Fibroblast of skin of right quadriceps (primary cell): ENCODE measurements at regions not wholly inside any gene's neighbourhood (a gene's known extent, or its start where the extent isn't known, plus 50 kb on each side); places are given as distances from the start of the nearest gene placed in this dataset.
"Not testable (repeated sequence)": the region's sequence is repeated elsewhere in the genome, so short reads cannot be mapped to it uniquely, and the experiment has no call there.

Source experiments
- DNase-seq: peaks from one replicate; pipeline ENCODE4 v3.0.0-alpha.2; 2013

- no peak for DNase-seq
Observed at GRCh38 chr13:44812818-44813217, 176.5 kb downstream of the NUFIP1 start.

GRCh38 chr13:44810061-44810840, 179.0 kb downstream of the NUFIP1 start:
- no peak for DNase-seq

GRCh38 chr13:44809190-44809589, 180.1 kb downstream of the NUFIP1 start:
- no peak for DNase-seq

GRCh38 chr13:44808185-44808584, 181.1 kb downstream of the NUFIP1 start:
- no peak for DNase-seq

DNA sequence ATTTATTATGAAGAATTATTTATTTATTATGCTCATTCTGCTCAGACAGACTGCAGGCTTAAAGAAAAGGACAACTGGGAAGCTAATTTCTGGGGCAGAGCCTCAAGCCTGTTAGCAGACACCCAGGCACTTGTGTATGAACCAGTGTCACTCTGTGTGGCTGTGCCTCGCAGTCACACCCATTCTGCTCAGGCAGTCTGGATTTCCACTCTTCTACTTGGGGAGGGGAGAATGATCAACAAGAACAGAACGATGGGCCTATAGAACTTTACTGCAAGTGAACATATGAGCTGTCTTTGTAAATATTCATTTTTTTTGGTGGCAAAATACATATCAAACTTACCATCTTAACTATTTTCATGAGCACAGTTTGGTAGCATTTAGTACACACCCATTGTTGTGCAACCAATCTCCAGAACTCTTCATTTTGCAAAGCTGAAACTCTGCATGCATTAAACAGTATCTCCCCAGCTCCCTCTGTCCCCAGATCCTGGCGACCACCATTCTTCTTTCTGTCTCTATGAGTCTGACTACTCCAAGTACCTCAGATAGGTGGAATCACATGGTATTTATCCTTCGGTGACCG, 181.7 kb downstream of the NUFIP1 start:
- no peak for DNase-seq

DNA sequence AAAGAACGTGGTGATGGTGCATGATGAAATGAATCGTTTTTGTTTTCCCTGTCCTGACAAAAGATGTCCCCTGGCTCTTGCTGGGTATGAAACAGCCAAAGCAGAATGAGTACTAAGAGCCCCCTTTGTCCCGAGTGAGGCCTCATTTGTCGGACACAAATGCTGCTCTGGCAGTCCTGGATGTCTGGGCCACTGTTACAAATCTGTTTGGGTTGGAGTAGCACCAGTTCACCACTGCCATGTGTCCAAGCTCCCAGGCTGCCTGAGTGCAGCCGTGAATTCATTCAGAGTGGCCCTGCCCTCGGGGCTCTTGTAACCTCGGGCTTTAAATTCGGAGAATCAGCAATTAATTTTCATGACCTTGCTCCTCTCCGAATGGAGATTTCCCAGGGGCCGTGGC, 182.4 kb downstream of the NUFIP1 start:
- no peak for DNase-seq

DNA sequence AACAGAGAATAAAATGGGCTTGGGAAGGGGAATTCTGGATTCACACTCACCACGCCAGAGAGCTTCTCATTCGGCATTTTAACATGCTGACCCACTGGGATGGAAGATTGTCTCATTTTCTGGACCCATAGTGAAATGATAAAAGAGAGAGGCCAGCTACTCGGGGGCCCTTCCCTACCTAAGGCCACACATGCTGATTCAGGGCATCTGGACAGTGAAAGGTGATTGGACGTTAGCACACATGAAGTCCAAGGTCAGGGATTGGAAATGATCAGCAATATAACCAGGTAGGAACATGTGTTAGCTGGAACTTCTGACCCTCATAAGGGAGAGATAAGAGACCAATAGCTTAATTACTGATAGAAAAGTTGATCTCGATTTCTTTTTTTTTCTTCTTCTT, 183.7 kb downstream of the NUFIP1 start:
- no peak for DNase-seq

- DNase-seq, result no peak
Observed at GRCh38 chr13:44803390-44803789, 185.9 kb downstream of the NUFIP1 start.

DNA sequence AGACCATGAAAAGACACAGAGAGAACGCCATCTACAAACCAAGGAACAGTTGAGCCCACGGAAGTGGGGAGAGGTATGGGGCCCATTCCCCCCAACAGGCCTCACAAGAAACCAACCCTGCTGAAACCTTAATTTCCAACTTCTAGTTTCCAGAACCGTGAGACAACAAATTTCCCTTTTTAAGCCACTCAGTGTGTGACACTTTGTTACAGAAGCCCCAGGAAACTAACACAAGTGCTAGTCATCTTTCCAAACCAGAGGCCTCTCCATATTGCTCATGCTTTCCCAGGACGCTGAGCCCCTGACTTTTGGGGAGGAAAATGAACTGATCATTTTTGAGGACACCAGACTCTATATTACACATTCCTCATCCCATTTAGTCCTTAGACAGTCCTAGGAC, 186.8 kb downstream of the NUFIP1 start:
- no peak for DNase-seq

DNA sequence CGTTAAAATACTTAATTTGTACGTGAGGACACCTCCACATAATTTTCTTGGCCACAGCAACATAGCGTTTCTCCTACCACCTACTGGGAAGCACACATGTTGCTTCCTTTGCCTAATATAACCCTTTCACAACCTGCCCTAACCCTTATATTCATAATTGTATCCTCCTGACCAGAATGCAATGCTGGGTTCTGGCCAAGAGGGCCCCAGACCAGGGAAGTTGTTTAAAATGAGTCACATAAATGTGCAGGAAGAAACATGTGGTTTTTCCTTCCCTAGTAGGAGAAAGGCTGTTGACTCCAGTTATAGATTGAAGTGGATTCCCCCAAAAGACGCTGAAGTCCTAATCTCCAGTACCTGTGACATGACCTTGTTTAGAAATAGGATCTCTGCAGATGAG, 187.3 kb downstream of the NUFIP1 start:
- DNase-seq, result peak; percentile 87

GRCh38 chr13:44800626-44801025, 188.6 kb downstream of the NUFIP1 start:
- DNase-seq, result no peak

- DNase-seq, result no peak
Observed at GRCh38 chr13:44797685-44798084, 191.6 kb downstream of the NUFIP1 start.

DNA sequence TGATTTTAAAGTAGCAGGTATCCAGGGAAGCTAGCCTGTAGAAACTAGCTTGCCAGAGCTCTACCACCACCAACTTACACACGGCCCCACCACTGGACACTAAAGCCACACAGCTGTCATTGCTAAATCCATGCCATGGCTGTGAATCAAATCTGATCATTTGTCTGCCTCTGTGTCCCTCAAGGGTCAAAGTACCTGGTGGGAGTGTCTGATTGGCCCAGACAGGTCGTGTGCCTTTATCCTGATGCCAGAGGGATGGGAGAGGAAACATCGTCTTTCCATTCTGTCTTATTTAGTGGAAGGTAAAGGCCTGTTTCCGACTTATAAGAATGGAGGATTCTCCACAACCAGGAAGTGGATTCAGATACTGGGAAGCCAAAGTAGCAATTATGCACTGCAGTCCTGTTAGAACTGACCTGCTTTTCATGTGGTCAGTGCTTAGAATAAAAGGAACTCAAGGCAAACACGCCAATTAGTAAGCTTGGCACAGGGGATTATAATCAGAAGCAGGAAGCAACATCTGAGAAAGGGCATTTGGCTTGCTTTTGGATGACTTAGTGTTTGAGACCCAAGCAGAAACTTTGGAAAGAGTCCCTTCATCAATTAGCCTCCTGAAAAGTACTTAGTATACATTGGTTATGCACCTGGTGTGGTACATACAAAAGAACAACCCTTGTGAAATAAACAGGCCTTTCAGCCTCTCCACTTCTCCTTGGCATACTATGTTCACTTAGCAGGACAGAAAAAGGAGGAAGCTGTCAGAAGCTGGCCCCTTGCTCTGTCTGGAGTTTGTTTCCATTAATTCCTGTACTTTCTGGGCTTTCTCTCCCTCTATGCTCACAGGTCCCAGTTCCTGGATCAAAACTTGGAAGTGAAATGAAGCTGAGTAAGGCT, 192.4 kb downstream of the NUFIP1 start:
- no peak for DNase-seq

- DNase-seq, result not testable (repeated sequence)
Observed at GRCh38 chr13:44796039-44796438, 193.2 kb downstream of the NUFIP1 start.

GRCh38 chr13:44795176-44795575, 194.1 kb downstream of the NUFIP1 start:
- DNase-seq, result no peak

DNA sequence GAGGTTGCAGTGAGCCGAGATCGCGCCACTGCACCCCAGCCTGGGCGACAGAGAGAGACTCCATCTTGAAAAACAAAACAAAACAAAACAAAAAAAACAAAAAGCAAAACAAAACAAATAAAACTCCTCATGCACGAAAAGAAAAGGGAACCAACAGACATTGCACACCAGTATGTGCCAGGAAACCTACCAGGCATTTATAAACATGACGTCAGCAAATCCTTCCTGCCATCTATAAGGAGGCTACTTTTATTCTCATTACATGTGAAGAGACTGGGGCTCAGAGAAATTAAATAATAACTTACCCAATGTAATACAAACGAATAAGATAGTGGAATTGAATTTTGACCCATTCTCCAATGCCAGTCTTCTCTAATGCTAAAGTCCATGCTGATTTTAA, 197.2 kb downstream of the NUFIP1 start:
- DNase-seq, result no peak

DNA sequence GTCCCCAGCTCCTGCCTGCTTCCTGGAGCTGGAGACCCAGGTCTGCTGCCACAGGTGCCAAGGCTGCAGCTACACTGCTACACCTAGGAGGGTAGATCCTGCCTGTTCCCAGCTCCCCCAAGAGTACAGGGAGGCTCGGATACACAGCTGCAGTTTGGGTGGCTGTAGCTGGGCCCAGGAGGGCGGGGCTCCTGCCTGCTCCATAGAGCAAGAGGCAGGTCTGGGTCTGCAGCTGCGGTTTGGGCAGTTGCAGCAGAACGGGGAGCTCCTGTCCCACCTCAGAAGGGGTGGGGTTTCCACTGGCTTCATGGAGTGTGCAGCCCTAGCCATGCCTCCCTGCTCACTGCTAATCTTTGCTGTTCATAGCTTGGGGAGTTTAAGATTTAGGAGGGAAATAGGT, 199.0 kb downstream of the NUFIP1 start:
- no peak for DNase-seq

DNA sequence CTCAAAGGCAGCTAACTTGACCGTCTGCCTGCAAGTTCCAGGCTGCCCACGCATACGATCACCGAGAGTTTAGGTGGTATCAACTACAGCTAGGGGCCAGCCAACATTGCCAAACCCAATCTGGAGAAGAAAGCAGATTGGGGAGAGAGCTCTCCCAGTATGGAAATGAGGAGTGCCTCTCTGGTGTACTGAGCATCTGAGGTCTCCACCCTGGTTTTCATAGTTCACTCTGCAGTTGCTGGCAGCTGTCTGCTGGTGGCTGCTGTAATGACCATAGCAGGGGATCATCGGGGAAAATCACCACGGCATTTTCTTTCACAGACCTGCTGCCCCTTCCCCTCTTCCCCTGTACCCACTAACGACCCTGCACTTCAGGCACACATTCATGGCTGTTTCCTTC, 201.7 kb downstream of the NUFIP1 start:
- no peak for DNase-seq

- DNase-seq, result no peak
Observed at GRCh38 chr13:44786756-44787155, 202.5 kb downstream of the NUFIP1 start.

DNA sequence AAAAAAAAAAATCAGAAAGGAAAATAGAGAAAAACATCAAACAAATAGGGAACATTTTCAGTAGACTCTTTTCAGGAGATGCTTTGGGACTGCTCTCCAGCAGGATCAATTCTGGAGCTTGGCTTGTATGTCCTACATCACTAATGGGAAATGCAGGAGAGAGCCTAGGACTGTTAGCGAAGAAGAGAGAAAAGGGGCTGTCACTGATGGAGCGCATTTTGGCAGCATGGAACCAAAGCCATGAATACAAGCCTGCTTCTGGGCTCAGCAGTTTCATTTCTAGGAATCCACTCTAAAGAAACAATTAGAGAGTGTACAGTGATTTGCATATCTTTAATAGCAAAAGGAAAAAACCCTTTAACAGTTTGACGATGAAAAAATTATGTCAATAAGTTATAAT, 203.9 kb downstream of the NUFIP1 start:
- no peak for DNase-seq

- DNase-seq, result no peak
Observed at GRCh38 chr13:44784708-44785080, 204.6 kb downstream of the NUFIP1 start.

- DNase-seq, result no peak
Observed at GRCh38 chr13:44783994-44784707, 205.1 kb downstream of the NUFIP1 start.

GRCh38 chr13:44780591-44781280, 204.6 kb upstream of the TSC22D1 start:
- no peak for DNase-seq
